Heart right ventricle (tissue), 16 donors: ENCODE measurements at regions not wholly inside any gene's neighbourhood (a gene's known extent, or its start where the extent isn't known, plus 50 kb on each side); places are given as distances from the start of the nearest gene placed in this dataset.
A peak's percentile ranks its signal among the peaks of the same experiment; 100 is the strongest.

Source experiments
- ATAC-seq, 8 donors: fragments of 200-7000 bp; cut with Tn5 transposase; one replicate each; pipeline ENCODE4 v1.9.1; 2020; ENCODE audit warnings: mild to moderate bottlenecking in 8 of 8, moderate library complexity in 8 of 8, moderate number of reproducible peaks in 1 of 8
- DNase-seq, 2 donors: peaks; one replicate each; pipeline ENCODE4 v3.0.0-alpha.2; 2020
- H3K27ac ChIP-seq, 10 donors: fragments of 200-600 bp; sonication (generic) in 2 of 10; one replicate each; pipeline versions ENCODE4 v1.5.0 to v1.8.0; 2020 to 2022; ENCODE audit warnings: mild to moderate bottlenecking in 3 of 10
- H3K27me3 ChIP-seq, 7 donors: fragments of 200-600 bp; one replicate each; pipeline ENCODE4 v1.8.0; 2021 to 2022; ENCODE audit warnings: mild to moderate bottlenecking in 2 of 7
- H3K36me3 ChIP-seq, 9 donors: fragments of 200-600 bp; sonication (generic) in 1 of 9; one replicate each; pipeline versions ENCODE4 v1.5.0 to v1.8.0; 2020 to 2022; ENCODE audit warnings: mild to moderate bottlenecking in 2 of 9
- H3K4me1 ChIP-seq, 9 donors: fragments of 200-600 bp; sonication (generic) in 1 of 9; one replicate each; pipeline versions ENCODE4 v1.5.0 to v1.8.0; 2020 to 2022; ENCODE audit warnings: mild to moderate bottlenecking in 4 of 9
- H3K4me3 ChIP-seq, 10 donors: fragments of 200-600 bp; sonication (generic) in 2 of 10; one replicate each; pipeline versions ENCODE4 v1.5.0 to v1.8.0; 2020 to 2022; ENCODE audit warnings: mild to moderate bottlenecking in 7 of 10, moderate library complexity in 2 of 10
- H3K9me3 ChIP-seq, 11 donors: fragments of 200-600 bp in 10 of 11; sonication (generic) in 2 of 11; one replicate each; pipeline versions ENCODE4 v1.5.0 to v1.8.0; 2013 to 2022; ENCODE audit warnings: mild to moderate bottlenecking in 2 of 11, control low read depth in 1 of 11, moderate library complexity in 1 of 11
- WGBS, 2 donors: extraction: QIAGEN DNeasy Blood & Tissue Kit; methylation state at CpG; one replicate each; pipeline ENCODE4 v1.1.7; 2013; ENCODE audit warnings: inconsistent platforms in 1 of 2; 5-methylcytosine and 5-hydroxymethylcytosine counted together
- intact Hi-C, 10 donors: fragments of 100-400 bp; cut with DNase I; formaldehyde crosslinking; loops; one replicate each; pipeline versions ENCODE4 v1.11.1 to v1.14.2; 2022
- TF ChIP-seq, protein P1 (sequence below), 9 donors: fragments of 200-600 bp; sonication (generic) in 2 of 9; IDR thresholded peaks; one replicate each; pipeline versions ENCODE4 v1.5.0 to v1.8.0; 2021 to 2022; ENCODE audit warnings: antibody characterized with exemption in 9 of 9, mild to moderate bottlenecking in 5 of 9, moderate library complexity in 1 of 9
- donor health status: Arrhythmogenic right ventricular cardiomyopathy.
- donor health status: ischemic (EF 13 %, LVEDD 7.1; RV severe dilation, severe dysfunction).
- donor health status: healthy with polysubstance abuse.
- donor health status: DM: no; HTN: yes; CAD: no.
- donor health status: DM: no; HTN: no; CAD: no.
- donor health status: ischemic (EF 25% LVEDD 6.9; RV normal size, moderate dysfunction).
- donor health status: ischemic (EF 25% LVEDD 5.7; RV mildly dilated, moderate dysfunction).
- donor health status: healthy.
- donor health status: DM: yes; HTN: yes; CAD: no.
- donor health status: Ischemic cardiomyopathy.
- donor health status: ischemic (EF 35%, LVEDD 5.7; RV mildly dilated, moderate dysfunction).
- donor health status: nonischemic (EF 11% LVEDD 7.7; RV severe dilation, severe dysfunction).
- donor health status: DM: yes; HTN: yes; CAD: no.
- donor health status: PGD.
- donor health status: ischemic (EF 29% LVEDD 5.4; RV normal size, mild dysfunction).
- donor health status: nonischemic (EF 23%, LVEDD 6.1; RV moderate dilation, normal function).

- Histone ChIP-seq H3K9me3 (no peaks in the 10 kb centered on the region), H3K27me3 (peaks cover 0 to 84% (median 36%) of the 10 kb centered on the region in 7 donors), H3K4me3 (no peak overlapping the region), H3K4me1 (no peaks in the 10 kb centered on the region), H3K36me3 (no peaks in the 10 kb centered on the region), H3K27ac (no peak overlapping the region)
- intact Hi-C loops, result no loop called here
- DNase-seq (no peak), ATAC-seq (no peak)
- WGBS, 2 donors, result 49 to 53% methylated on average over 9 of the region's 9 CpGs
- TF ChIP-seq, protein P1, sequence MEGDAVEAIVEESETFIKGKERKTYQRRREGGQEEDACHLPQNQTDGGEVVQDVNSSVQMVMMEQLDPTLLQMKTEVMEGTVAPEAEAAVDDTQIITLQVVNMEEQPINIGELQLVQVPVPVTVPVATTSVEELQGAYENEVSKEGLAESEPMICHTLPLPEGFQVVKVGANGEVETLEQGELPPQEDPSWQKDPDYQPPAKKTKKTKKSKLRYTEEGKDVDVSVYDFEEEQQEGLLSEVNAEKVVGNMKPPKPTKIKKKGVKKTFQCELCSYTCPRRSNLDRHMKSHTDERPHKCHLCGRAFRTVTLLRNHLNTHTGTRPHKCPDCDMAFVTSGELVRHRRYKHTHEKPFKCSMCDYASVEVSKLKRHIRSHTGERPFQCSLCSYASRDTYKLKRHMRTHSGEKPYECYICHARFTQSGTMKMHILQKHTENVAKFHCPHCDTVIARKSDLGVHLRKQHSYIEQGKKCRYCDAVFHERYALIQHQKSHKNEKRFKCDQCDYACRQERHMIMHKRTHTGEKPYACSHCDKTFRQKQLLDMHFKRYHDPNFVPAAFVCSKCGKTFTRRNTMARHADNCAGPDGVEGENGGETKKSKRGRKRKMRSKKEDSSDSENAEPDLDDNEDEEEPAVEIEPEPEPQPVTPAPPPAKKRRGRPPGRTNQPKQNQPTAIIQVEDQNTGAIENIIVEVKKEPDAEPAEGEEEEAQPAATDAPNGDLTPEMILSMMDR (IDR thresholded peaks at IDR 0.05), result no peak
These were observed 60.9 kb upstream of the SIX2 start for GRCh38 chr2:45070113-45070652.

DNA sequence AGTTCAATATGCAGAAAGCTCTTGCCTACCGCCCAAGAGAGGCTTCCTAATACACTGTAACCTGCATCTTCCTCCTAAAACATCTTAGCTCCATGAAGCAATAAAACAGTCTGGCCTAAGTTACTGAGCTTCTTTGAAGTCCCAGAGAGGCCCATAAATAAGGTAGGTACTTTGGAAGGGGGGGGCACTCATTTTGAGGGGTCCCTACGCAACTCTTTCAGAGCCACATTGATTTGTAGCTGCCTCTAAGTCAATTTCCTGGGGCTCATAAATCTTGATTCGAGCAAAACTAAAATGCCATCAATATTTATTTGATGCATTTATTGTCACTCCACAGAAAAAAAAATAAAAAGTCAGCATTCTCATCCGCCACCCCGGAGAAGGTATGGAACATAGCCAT, 60.4 kb upstream of the SIX2 start:
- no peaks in the 10 kb centered on the region for H3K36me3 ChIP-seq
- no peak overlapping the region for H3K4me3 ChIP-seq
- H3K27me3 ChIP-seq, result peaks cover 0 to 79% (median 36%) of the 10 kb centered on the region in 7 donors
- 93 to 96% methylated on average over 5 of the region's 5 CpGs for WGBS, 2 donors
- no peaks in the 10 kb centered on the region for H3K4me1 ChIP-seq
- ATAC-seq (no peak), DNase-seq (no peak)
- intact Hi-C loops, result no loop called here
- H3K27ac ChIP-seq, result no peak overlapping the region
- TF ChIP-seq, protein P1 (IDR thresholded peaks at IDR 0.05), result no peak
- H3K9me3 ChIP-seq, result no peaks in the 10 kb centered on the region

DNA sequence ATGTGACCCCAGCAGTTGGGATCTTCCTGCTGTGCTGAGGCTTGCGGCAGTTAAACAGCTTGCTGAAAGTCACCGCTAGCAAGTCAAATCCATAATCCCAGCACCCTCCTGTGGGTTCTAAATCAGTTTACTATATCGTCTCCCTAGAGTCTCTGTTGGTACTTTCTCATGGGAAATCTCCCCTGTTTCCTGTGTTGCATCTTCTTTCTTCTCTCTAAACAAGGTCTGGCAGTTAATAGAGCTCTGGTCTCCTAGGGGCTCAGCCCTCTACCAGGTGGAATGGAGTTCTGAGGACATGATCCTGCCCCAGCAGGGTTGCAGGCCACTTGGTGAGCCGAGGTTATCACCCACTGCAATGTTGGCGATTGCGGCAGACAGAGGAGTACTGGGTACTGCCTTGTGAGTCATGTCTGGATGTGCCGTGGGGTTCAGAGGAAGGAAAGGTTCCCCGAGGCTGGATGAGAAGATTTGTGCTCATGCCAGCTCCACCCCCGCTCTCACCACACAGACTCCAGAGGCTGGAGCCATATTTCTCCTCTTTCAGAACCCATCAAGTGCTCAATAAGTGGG, 59.4 kb upstream of the SIX2 start:
- Histone ChIP-seq H3K27me3 (peaks cover 0 to 73% (median 30%) of the 10 kb centered on the region in 7 donors), H3K36me3 (no peaks in the 10 kb centered on the region), H3K9me3 (no peaks in the 10 kb centered on the region), H3K4me1 (no peaks in the 10 kb centered on the region), H3K27ac (no peak overlapping the region), H3K4me3 (no peak overlapping the region)
- 64 to 65% methylated on average over 9 of the region's 9 CpGs for WGBS, 2 donors
- TF ChIP-seq, protein P1 (IDR thresholded peaks at IDR 0.05), result no peak
- DNase-seq, result no peak
- intact Hi-C loops, result no loop called here
- no peak for ATAC-seq

DNA sequence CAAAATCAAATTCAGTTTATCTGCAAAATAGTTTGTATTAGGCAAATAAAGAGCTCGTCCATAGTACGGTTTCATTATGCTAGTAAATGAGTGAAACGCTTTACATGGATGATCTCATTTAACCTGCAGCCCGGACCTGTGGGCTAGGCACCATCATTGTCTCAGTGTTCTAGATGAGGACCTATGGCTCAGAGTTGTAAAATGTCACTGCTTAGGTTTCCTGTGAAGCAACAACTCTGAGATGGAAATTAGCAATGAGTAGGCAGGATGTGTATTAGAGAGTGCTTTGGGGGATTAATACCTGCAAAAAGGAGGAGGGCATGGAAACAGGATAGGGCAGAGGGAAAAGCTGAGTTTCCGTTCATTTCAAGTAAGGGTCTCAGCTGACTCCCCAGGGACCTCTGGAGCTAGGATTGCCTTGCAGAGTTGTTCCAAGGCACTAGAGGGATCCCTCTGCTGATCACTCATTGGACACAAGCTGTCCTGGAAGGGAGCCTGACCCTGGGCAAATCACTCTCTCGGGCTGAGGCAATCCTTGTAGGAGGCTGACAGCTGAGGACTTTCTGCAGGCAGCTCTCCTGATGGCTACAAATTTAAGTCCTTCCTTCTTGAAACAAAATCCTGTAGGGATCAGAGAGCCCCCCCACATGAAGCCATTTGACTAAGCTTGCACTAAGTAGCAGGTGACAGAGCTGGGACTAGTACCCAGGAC, 58.8 kb upstream of the SIX2 start:
- TF ChIP-seq, protein P1 (IDR thresholded peaks at IDR 0.05), result peak in 2 of 9 donors; percentile 7 to 11
- WGBS, 2 donors, result 64 to 68% methylated on average over 6 of the region's 6 CpGs
- no peak for DNase-seq

More for the DNA sequence above, 58.8 kb upstream of the SIX2 start:
- Histone ChIP-seq H3K9me3 (no peaks in the 10 kb centered on the region), H3K4me3 (no peak overlapping the region), H3K27ac (no peak overlapping the region), H3K4me1 (no peaks in the 10 kb centered on the region), H3K36me3 (no peaks in the 10 kb centered on the region), H3K27me3 (peaks cover 0 to 66% (median 24%) of the 10 kb centered on the region in 7 donors)
- intact Hi-C loops, result no loop called here
- ATAC-seq, result peak in 3 of 8 donors; percentile 41 to 63 (median 46)
